Loucy (cell line): ENCODE measurements at regions not wholly inside any gene's neighbourhood (a gene's known extent, or its start where the extent isn't known, plus 50 kb on each side); places are given as distances from the start of the nearest gene placed in this dataset.

Source experiments
- H2AFZ ChIP-seq: fragments of 200-600 bp; sonication (generic); 2 replicates; pipeline ENCODE4 v1.6.0; 2016; ENCODE audit warnings: antibody characterized with exemption, mild to moderate bottlenecking, low read length, moderate library complexity
- H3F3A ChIP-seq: fragments of 200-600 bp; 2 replicates; pipeline ENCODE4 v1.6.0; 2016; ENCODE audit warnings: antibody characterized with exemption, low read depth, mild to moderate bottlenecking
- H3K27me3 ChIP-seq: fragments of 200-600 bp; sonication (generic); 2 replicates; pipeline ENCODE4 v1.6.1; 2014; ENCODE audit warnings: low read length, mild to moderate bottlenecking; ENCODE audit not compliant: insufficient read depth, poor library complexity, severe bottlenecking
- H3K36me3 ChIP-seq: fragments of 200-600 bp; sonication (generic); 2 replicates; pipeline ENCODE4 v1.6.1; 2016; ENCODE audit warnings: low read length; ENCODE audit not compliant: insufficient read depth
- H3K4me1 ChIP-seq: fragments of 200-600 bp; sonication (generic); 2 replicates; pipeline ENCODE4 v1.5.1; 2014; ENCODE audit warnings: low read length, mild to moderate bottlenecking; ENCODE audit not compliant: insufficient read depth, poor library complexity, severe bottlenecking
- H3K4me2 ChIP-seq: fragments of 200-600 bp; sonication (generic); 2 replicates; pipeline ENCODE4 v1.6.0; 2014; ENCODE audit warnings: antibody characterized with exemption, low read length, low read depth, mild to moderate bottlenecking; ENCODE audit not compliant: poor library complexity, severe bottlenecking
- H3K4me3 ChIP-seq: fragments of 200-600 bp; sonication (generic); 2 replicates; pipeline ENCODE4 v1.5.1; 2014; ENCODE audit warnings: low read length, mild to moderate bottlenecking, mixed read lengths; ENCODE audit not compliant: poor library complexity, severe bottlenecking
- H3K79me2 ChIP-seq: fragments of 200-600 bp; sonication (generic); 2 replicates; pipeline ENCODE4 v1.6.1; 2014; ENCODE audit warnings: low read length; ENCODE audit not compliant: insufficient read depth
- H3K9ac ChIP-seq: fragments of 200-600 bp; sonication (generic); 2 replicates; pipeline ENCODE4 v1.6.0; 2014; ENCODE audit warnings: mild to moderate bottlenecking, low read depth, low read length, moderate library complexity; ENCODE audit not compliant: poor library complexity, severe bottlenecking
- H3K9me2 ChIP-seq: fragments of 200-600 bp; sonication (generic); replicated peaks from 2 replicates; pipeline ENCODE4 v1.6.1; 2016; ENCODE audit warnings: low read depth, low read length, mixed read lengths
- H3K9me3 ChIP-seq: fragments of 200-600 bp; sonication (generic); 2 replicates; pipeline ENCODE4 v1.6.1; 2014; ENCODE audit warnings: mild to moderate bottlenecking, antibody characterized with exemption, low read length, low read depth; ENCODE audit not compliant: insufficient read depth
- H4K20me1 ChIP-seq: fragments of 200-600 bp; sonication (generic); 2 replicates; pipeline ENCODE4 v1.6.0; 2014; ENCODE audit warnings: antibody characterized with exemption, low read length, mild to moderate bottlenecking; ENCODE audit not compliant: insufficient read depth, poor library complexity, severe bottlenecking
- CTCF ChIP-seq: fragments of 200-600 bp; sonication (generic); conservative IDR thresholded peaks from 2 replicates; pipeline ENCODE4 v1.5.1; 2014; ENCODE audit warnings: mild to moderate bottlenecking, antibody characterized with exemption, low read length
- EZH2phosphoT487 ChIP-seq: fragments of 200-600 bp; IDR thresholded peaks from 2 replicates; pipeline ENCODE4 v1.6.1; 2018; ENCODE audit warnings: antibody characterized with exemption, mild to moderate bottlenecking, moderate library complexity, borderline replicate concordance

DNA sequence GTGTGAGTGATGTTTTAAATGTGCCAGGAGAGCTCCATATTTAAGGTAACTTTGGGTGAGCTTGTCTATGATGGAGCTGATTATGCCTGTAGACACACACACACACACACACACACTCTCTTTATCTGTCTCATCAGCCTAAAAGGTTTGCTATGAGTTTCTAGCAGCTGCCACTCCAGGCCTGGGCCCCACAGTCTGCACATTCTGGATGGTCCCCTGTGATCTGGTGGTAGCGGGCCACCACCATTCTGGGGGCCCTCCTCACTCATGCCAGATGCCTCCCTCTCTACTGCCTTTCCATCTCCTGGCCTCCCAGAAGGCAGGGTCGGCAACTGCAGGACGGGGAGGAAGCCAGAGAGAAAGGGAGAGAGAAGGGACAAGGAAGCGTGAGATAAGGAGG is 129.2 kb upstream of the TNR start:
- Histone ChIP-seq H3K27me3 (no peaks in the 10 kb centered on the region), H3K9ac (no peak overlapping the region), H2AFZ (no peak overlapping the region), H4K20me1 (no peaks in the 10 kb centered on the region), H3K4me3 (no peak overlapping the region), H3K9me3 (no peaks in the 10 kb centered on the region), H3K36me3 (no peaks in the 10 kb centered on the region), H3K4me1 (peaks cover 4% of the 10 kb centered on the region), H3K9me2 (no peaks in the 10 kb centered on the region), H3K4me2 (no peak overlapping the region), H3K79me2 (no peaks in the 10 kb centered on the region), H3F3A (no peaks in the 10 kb centered on the region)
- TF ChIP-seq CTCF (no peak), EZH2phosphoT487 (no peak)

DNA sequence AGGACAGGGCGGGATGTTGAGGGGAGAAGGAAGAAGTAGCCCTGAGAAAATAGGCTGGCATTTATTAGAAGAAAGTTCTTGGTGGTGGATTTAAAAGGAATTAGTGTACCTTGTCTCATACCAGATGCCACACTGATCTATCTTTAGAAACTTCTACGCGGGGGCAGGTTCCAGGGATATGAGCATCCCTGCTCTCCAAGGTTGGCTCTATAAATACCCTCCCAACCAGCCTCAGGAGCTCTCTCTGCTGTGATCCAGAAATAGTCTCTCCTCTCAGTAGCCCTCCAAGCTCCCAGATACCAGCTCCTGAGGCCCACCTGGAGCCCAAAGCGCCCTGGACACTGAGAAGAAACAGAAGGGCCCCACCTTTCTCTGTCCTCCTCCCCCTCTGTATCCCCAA is 128.3 kb upstream of the TNR start:
- no peaks in the 10 kb centered on the region for H3K27me3 ChIP-seq
- no peak overlapping the region for H3K4me2 ChIP-seq
- H4K20me1 ChIP-seq, result no peaks in the 10 kb centered on the region
- H3K79me2 ChIP-seq, result no peaks in the 10 kb centered on the region
- H3F3A ChIP-seq, result no peaks in the 10 kb centered on the region
- H3K9me2 ChIP-seq, result no peaks in the 10 kb centered on the region
- H2AFZ ChIP-seq, result no peak overlapping the region
- H3K4me1 ChIP-seq, result peaks cover 4% of the 10 kb centered on the region
- no peaks in the 10 kb centered on the region for H3K9me3 ChIP-seq
- no peak overlapping the region for H3K9ac ChIP-seq
- TF ChIP-seq EZH2phosphoT487 (no peak), CTCF (no peak)
- H3K4me3 ChIP-seq, result no peak overlapping the region
- no peaks in the 10 kb centered on the region for H3K36me3 ChIP-seq

DNA sequence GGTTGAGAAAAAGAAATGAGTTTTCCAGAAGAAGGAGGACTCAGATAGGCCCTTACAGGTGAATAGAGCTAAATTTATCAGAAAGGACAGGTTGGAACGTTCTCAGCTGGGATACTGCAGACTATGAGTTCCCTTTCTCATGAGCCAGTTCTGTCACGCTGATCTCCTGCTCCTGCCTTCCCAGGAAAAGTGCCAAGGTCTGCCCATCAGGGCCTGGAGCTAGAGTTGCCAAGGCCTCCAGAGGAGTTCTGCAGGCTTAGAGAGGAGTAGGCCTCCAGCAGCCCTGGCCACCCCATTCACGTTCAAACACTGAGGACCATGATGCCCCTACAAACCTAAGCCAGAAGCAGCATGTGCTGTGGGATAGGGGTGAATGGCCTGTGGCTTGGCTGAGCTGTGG is 126.8 kb upstream of the TNR start:
- Histone ChIP-seq H3K4me3 (no peak overlapping the region), H3K9me3 (no peaks in the 10 kb centered on the region), H2AFZ (no peak overlapping the region), H3K4me1 (peaks cover 4% of the 10 kb centered on the region), H3K9ac (no peak overlapping the region), H3F3A (no peaks in the 10 kb centered on the region), H3K27me3 (no peaks in the 10 kb centered on the region), H3K4me2 (no peak overlapping the region), H3K9me2 (no peaks in the 10 kb centered on the region), H3K79me2 (no peaks in the 10 kb centered on the region), H3K36me3 (no peaks in the 10 kb centered on the region), H4K20me1 (no peaks in the 10 kb centered on the region)
- no peak for TF ChIP-seq CTCF
